NCI-H2029 treated with DMSO at 0.1 percent for 48 hours (cell line): ENCODE measurements at regions not wholly inside any gene's neighbourhood (a gene's known extent, or its start where the extent isn't known, plus 50 kb on each side); places are given as distances from the start of the nearest gene placed in this dataset.
"Not testable (repeated sequence)": the region's sequence is repeated elsewhere in the genome, so short reads cannot be mapped to it uniquely, and the experiment has no call there.

Experiments
- DNase-seq: peaks from one replicate; lab custom pipeline; 2025; lab: John Stamatoyannopoulos, UW

GRCh38 chr4:19615086-19615689 lies 636.5 kb upstream of the SLIT2 start:
- DNase-seq = peak; percentile 34

DNA sequence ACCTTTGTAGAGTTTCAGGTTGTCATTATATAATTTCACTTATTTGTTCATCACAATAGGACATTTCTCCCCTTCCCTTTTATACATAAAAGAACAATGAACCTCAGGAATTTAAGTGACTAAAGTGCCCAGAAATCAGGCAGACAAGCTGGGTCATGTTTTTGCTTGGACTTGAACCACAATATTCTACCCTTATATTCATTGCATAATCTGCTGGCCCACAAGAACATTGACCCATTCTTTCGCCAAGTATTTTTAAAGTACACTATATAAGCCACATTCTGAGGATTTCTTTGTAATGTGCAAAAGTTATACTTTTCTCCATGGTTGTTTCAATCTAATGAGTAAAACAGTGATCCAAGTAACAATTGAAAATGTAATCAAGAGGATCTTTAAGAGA lies 637.5 kb upstream of the SLIT2 start:
- no peak for DNase-seq

DNA sequence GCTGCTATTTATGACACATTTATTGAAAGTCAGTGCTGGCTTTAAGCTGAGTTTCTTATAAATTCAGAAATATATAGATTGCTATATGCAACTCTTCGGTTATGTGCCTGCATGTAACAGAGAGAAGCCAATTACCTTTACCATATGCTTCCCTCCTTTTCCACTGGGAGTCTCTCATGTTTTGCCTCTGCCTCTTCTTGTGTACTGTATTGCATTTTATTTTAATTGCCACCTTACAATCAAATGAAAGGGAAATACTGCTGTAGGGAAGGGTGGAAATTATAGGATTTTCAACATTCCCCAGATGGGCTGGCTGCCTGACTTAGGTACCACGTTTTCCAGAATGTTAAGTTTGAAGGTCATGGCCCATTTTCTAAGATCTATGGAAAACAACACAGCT lies 655.4 kb upstream of the SLIT2 start:
- no peak for DNase-seq

- DNase-seq = no peak
These were observed 659.3 kb upstream of the SLIT2 start for GRCh38 chr4:19592391-19592790.

GRCh38 chr4:19583827-19584569 lies 667.7 kb upstream of the SLIT2 start:
- no peak for DNase-seq

GRCh38 chr4:19580095-19580494 lies 671.6 kb upstream of the SLIT2 start:
- DNase-seq = no peak

DNA sequence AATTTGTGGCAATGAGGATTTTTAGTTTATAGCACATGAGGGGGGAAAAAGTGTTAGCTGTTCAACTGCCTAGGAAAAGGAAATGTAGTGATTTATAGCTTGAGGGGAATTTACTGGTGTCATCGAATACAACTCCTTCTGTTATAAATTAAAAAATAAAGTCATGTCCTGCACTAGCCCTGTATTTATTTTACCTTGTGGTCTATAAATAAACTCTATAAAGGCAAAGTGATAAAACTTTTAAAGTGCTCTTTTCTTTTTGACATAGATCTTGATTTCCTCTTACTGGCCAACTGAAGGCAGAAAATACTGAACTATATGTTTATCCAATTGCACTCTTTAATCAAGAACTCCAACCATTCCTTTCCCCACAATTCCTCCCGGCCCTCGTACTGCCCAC lies 672.1 kb upstream of the SLIT2 start:
- DNase-seq = no peak

DNA sequence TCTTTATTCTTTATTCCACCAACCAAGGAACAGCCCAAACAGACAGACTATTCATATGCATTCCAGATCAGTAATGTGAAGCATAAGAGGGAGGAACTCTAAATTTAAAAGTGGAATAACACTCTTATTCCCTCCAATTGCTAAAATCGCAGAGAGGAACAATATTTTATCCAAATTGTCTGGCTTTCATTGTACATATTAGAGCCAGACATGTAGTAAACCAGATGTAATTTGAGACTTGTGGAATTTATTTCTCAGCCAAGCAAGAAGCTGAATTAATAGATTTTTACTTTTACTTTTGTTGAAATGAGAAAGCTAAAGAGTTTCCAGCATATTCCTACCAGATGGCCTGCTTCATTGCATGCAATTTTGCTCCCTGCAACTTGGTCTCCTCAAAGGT lies 674.6 kb upstream of the SLIT2 start:
- no peak for DNase-seq

DNA sequence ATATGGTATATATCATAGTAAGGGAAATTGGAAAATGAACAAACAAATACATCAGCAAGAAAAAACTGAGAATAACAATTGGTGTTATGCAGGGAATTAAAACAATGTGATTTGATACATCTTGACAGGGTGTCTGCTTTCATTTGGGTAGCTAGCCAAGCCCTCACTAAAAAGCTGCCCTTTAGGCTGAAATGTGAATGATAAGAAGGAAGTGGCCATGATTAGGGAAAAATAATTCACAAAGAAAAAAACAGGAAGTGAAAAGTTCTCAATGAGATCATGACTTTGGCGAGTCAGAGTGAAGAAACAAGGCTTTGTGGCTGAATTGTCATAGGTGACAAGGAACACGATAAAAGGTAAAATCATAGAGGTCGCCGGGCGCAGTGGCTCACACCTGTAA lies 675.8 kb upstream of the SLIT2 start:
- DNase-seq = no peak

DNA sequence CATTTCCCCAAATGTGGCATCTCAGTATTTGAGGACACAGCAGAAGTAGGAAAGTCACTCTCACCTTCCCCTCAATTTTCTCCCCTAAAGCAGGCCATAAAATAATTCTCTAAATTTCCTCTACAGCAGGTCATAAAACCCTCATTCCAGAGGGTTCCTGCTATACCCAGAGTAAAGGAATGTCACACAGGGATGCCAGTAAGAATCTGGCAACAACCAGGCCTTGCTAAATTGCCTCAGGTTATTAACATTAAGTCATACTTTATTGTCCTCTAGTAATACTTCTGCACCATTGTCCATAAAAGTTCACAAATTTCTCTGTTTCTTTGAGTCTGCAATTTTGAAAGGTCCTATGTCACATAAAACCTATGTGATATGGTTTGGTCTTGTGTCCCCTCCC lies 685.7 kb upstream of the SLIT2 start:
- DNase-seq = no peak

- no peak for DNase-seq
These were observed 689.2 kb upstream of the SLIT2 start for GRCh38 chr4:19562456-19562855.

- DNase-seq = no peak
These were observed 694.5 kb upstream of the SLIT2 start for GRCh38 chr4:19557161-19557560.

GRCh38 chr4:19556276-19556675 lies 695.4 kb upstream of the SLIT2 start:
- not testable (repeated sequence) for DNase-seq

- no peak for DNase-seq
These were observed 704.2 kb upstream of the SLIT2 start for GRCh38 chr4:19547463-19547862.

DNA sequence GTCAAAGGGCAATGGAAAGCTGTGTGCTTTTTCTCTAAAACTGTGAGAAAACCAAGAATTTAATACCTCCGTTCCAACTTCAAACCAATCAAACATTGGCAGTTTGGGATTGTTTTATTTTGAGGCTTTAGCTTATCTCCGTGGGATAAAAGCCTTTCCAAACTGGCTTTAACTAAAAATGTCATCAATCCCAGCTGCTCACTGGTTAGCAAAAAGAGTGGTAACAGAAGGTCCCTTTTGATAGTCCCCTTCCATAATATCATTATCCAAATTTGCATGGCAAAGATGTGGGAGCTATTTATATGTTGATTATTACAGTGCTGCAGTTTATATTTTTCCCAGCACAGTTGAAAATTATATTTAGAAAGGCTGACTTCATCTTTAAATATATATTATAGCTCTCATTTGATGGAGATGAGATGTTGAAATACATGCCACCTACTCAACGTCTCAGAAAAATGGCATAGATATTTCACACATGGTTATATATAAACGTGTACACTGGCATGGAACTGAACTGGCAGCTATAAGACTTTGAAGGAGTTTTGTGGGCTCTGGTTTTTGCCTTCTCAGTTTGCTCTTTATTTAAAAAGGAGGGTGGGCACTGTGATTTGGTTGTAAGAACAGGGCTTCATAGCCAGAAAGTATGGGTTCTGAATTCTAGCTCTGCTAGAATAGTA lies 707.1 kb upstream of the SLIT2 start:
- no peak for DNase-seq

DNA sequence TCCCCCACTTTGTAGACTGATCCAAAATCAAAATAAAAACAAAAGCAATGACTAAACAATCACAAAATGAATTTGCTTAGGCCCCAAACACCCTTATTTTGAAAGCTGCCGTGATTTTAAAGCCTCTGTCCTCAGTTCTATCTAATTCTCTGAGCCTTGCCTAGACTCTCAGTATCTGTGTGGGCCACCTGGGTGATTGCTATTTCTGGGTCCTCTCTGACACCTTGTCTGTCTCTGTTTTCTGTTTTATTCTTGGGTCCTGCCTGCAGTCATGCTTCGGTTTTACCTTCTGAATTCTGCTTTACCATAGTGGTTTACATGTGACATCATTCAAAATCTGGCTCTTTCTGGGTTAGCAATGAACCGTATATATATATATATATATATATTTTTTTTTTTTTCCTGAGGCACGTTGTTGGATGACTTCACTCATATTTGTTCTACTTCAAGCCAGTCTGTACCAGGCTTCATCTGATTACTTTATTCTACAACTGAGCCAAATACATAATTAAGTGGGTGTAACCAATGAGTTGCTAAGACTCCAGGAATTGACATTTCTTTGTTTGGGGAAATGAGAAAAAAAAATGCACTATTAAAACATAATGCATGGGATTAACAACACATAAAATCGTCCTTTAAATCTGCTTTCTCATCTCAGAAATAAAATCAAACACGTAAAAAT lies 710.7 kb upstream of the SLIT2 start:
- no peak for DNase-seq

DNA sequence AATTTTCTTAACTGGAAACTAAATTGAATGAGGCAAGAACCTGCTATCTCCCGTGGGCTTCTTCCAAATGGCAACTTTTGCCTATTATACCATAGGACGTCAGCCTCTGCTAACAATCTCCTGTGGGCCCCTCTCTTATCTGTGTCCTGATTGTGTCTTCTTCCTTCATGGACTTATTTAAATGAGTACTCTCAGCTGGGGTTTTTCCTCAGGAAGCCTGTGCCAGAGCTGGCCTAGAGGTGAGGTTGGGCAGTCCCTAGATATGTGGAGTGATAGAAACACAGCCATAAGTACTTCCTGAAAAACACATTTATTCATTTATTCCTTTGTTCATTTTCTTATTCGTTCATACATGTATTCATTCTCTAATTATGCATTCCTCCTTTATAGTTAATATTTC lies 712.5 kb upstream of the SLIT2 start:
- no peak for DNase-seq

GRCh38 chr4:19534159-19534558 lies 717.5 kb upstream of the SLIT2 start:
- DNase-seq = no peak

- DNase-seq = no peak
These were observed 719.5 kb upstream of the SLIT2 start for GRCh38 chr4:19531906-19532848.

DNA sequence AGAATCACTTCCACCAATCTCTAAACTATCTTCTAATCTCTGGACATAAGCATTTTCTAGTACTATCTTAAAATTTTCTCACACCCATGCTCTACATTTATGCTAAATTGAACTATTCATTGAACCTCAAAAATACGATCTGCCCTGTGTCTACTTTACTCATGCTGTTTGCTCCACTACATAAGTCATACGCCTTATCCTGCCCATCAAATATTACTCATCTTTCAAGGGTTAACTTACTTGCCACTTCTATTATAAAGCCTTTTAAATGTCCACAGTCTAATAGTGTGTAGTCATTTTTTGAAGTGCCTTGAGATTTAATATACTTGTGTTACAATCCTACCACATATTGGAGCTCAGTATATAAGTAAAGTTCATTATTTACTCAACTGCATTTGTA lies 727.7 kb upstream of the SLIT2 start:
- no peak for DNase-seq

DNA sequence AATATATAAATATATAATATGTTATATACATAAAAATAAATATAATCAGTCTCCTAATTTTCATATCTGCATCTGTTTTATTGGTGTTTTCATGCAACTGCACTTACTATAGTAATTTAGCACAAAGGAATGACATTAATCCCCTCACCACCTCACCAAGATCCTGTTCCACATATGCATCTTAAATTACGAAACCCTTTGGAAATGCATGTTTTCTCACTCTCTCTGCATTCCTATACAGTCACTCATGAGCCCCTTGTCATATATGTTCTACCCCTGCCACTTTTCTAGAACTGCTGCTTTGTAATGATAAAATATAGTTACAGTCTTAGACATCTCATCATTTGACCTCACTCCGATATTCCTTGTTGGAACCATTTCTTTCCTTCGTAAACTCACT lies 728.7 kb upstream of the SLIT2 start:
- DNase-seq = no peak
